Mesothelial cell of epicardium (in vitro differentiated cells): ENCODE measurements at regions not wholly inside any gene's neighbourhood (a gene's known extent, or its start where the extent isn't known, plus 50 kb on each side); places are given as distances from the start of the nearest gene placed in this dataset.
A peak's percentile ranks its signal among the peaks of the same experiment; 100 is the strongest.

Source experiments
- DNase-seq, 2 experiments: peaks; one replicate each; pipeline ENCODE4 v3.0.0; 2021; ENCODE audit warnings: low spot score in 2 of 2; ENCODE audit not compliant: unreplicated experiment in 2 of 2
- H3K27ac Mint-ChIP-seq: 2 replicates; pipeline ENCODE4 v1.8.0; 2021; ENCODE audit warnings: mixed read lengths
- H3K27me3 Mint-ChIP-seq: 2 replicates; pipeline ENCODE4 v1.8.0; 2021; ENCODE audit warnings: low read depth, mixed read lengths
- H3K36me3 Mint-ChIP-seq: 2 replicates; pipeline ENCODE4 v1.8.0; 2021; ENCODE audit warnings: mixed read lengths
- H3K4me1 Mint-ChIP-seq: 2 replicates; pipeline ENCODE4 v1.8.0; 2021; ENCODE audit warnings: mixed read lengths
- H3K4me3 Mint-ChIP-seq: 2 replicates; pipeline ENCODE4 v1.8.0; 2021; ENCODE audit warnings: mild to moderate bottlenecking, moderate library complexity, mixed read lengths
- H3K9me3 Mint-ChIP-seq: 2 replicates; pipeline ENCODE4 v1.8.0; 2021; ENCODE audit warnings: mixed read lengths
- CTCF ChIP-seq: fragments of 200-600 bp; sonication (generic); IDR thresholded peaks from one replicate; pipeline ENCODE4 v1.5.0; 2021; ENCODE audit warnings: antibody characterized with exemption; ENCODE audit not compliant: unreplicated experiment

GRCh38 chr5:67248703-67249589 lies 52.3 kb upstream of the CD180 start:
- Mint-ChIP-seq H3K27ac (peak overlapping the region; percentile 77), H3K4me3 (no peak overlapping the region), H3K36me3 (no peaks in the 10 kb centered on the region), H3K4me1 (peaks cover 29% of the 10 kb centered on the region), H3K27me3 (no peaks in the 10 kb centered on the region), H3K9me3 (no peaks in the 10 kb centered on the region)
- TF ChIP-seq CTCF, result no peak
- DNase-seq, result no peak

- DNase-seq, result no peak
- Mint-ChIP-seq H3K27me3 (no peaks in the 10 kb centered on the region), H3K4me1 (peaks cover 33% of the 10 kb centered on the region), H3K4me3 (no peak overlapping the region), H3K27ac (no peak overlapping the region), H3K9me3 (no peaks in the 10 kb centered on the region), H3K36me3 (no peaks in the 10 kb centered on the region)
- no peak for TF ChIP-seq CTCF
Measured at GRCh38 chr5:67246546-67247268, 50.1 kb upstream of the CD180 start.
